Subcutaneous abdominal adipose tissue (tissue), 5 donors: ENCODE measurements at regions not wholly inside any gene's neighbourhood (a gene's known extent, or its start where the extent isn't known, plus 50 kb on each side); places are given as distances from the start of the nearest gene placed in this dataset.
"Not testable (repeated sequence)": the region's sequence is repeated elsewhere in the genome, so short reads cannot be mapped to it uniquely, and the experiment has no call there.

ENCODE experiments used
- H3K27ac ChIP-seq: one replicate; pipeline ENCODE4 v1.7.0; 2013; ENCODE audit warnings: low read depth, mild to moderate bottlenecking, inconsistent platforms, low read length, moderate library complexity
- H3K27me3 ChIP-seq, 5 donors: one replicate each; pipeline ENCODE4 v1.7.0; 2013; ENCODE audit warnings: low read length in 5 of 5, inconsistent platforms in 1 of 5; ENCODE audit not compliant: control insufficient read depth in 5 of 5, insufficient read depth in 4 of 5
- H3K36me3 ChIP-seq, 5 donors: one replicate each; pipeline ENCODE4 v1.7.0; 2013; ENCODE audit warnings: low read length in 5 of 5; ENCODE audit not compliant: control insufficient read depth in 5 of 5, insufficient read depth in 5 of 5
- H3K4me1 ChIP-seq, 5 donors: one replicate each; pipeline ENCODE4 v1.7.0; 2013; ENCODE audit warnings: low read length in 5 of 5, mild to moderate bottlenecking in 3 of 5, moderate library complexity in 1 of 5; ENCODE audit not compliant: control insufficient read depth in 5 of 5, insufficient read depth in 5 of 5
- H3K4me3 ChIP-seq, 5 donors: one replicate each; pipeline ENCODE4 v1.7.0; 2013; ENCODE audit warnings: low read length in 5 of 5, low read depth in 1 of 5
- H3K9ac ChIP-seq, 5 donors: one replicate each; pipeline ENCODE4 v1.7.0; 2013; ENCODE audit warnings: low read length in 5 of 5, mild to moderate bottlenecking in 4 of 5, moderate library complexity in 3 of 5
- H3K9me3 ChIP-seq, 5 donors: one replicate each; pipeline ENCODE4 v1.7.0; 2013; ENCODE audit warnings: low read length in 5 of 5; ENCODE audit not compliant: control insufficient read depth in 5 of 5
- donor health status: healthy.
- donor health status: healthy.
- donor health status: healthy.
- donor health status: healthy.
- donor health status: healthy.

GRCh38 chr22:35483730-35484129 lies 56.9 kb upstream of the RASD2 start:
- Histone ChIP-seq H3K27me3 (peaks cover 0 to 12% (median 4%) of the 10 kb centered on the region in 5 donors), H3K4me1 (peaks cover 2 to 16% (median 14%) of the 10 kb centered on the region in 5 donors), H3K27ac (no peak overlapping the region), H3K4me3 (no peak overlapping the region), H3K9ac (no peak overlapping the region), H3K9me3 (peaks cover 0 to 4% (median 0%) of the 10 kb centered on the region in 5 donors), H3K36me3 (no peaks in the 10 kb centered on the region)

- Histone ChIP-seq H3K27ac (no peak overlapping the region), H3K4me3 (no peak overlapping the region), H3K9ac (no peak overlapping the region), H3K36me3 (no peaks in the 10 kb centered on the region), H3K27me3 (peaks cover 4 to 19% (median 6%) of the 10 kb centered on the region in 5 donors), H3K4me1 (peaks cover 2 to 14% (median 12%) of the 10 kb centered on the region in 5 donors), H3K9me3 (peaks cover 0 to 4% (median 0%) of the 10 kb centered on the region in 5 donors)
Observed at GRCh38 chr22:35484651-35485556, 55.7 kb upstream of the RASD2 start.

GRCh38 chr22:35486116-35486631 lies 54.5 kb upstream of the RASD2 start:
- H3K27me3 ChIP-seq, result peaks cover 3 to 19% (median 4%) of the 10 kb centered on the region in 5 donors
- no peak overlapping the region for H3K27ac ChIP-seq
- H3K36me3 ChIP-seq, result no peaks in the 10 kb centered on the region
- peaks cover 0 to 4% (median 0%) of the 10 kb centered on the region in 5 donors for H3K9me3 ChIP-seq
- peaks cover 0 to 2% (median 2%) of the 10 kb centered on the region in 5 donors for H3K4me1 ChIP-seq
- no peak overlapping the region for H3K9ac ChIP-seq
- no peak overlapping the region for H3K4me3 ChIP-seq

- H3K36me3 ChIP-seq, H3K4me3 ChIP-seq, H3K9me3 ChIP-seq, H3K27ac ChIP-seq, H3K9ac ChIP-seq, H3K4me1 ChIP-seq: not testable (repeated sequence)
- peaks cover 3 to 22% (median 4%) of the 10 kb centered on the region in 5 donors for H3K27me3 ChIP-seq
Observed at GRCh38 chr22:35487623-35488022, 53.0 kb upstream of the RASD2 start.

- H3K27ac ChIP-seq, result no peak overlapping the region
- no peaks in the 10 kb centered on the region for H3K9me3 ChIP-seq
- peaks cover 4 to 22% (median 4%) of the 10 kb centered on the region in 5 donors for H3K27me3 ChIP-seq
- no peaks in the 10 kb centered on the region for H3K36me3 ChIP-seq
- no peak overlapping the region for H3K9ac ChIP-seq
- no peak overlapping the region for H3K4me3 ChIP-seq
- H3K4me1 ChIP-seq, result no peaks in the 10 kb centered on the region
Observed at GRCh38 chr22:35488513-35488912, 52.1 kb upstream of the RASD2 start.

- H3K27me3 ChIP-seq, result peaks cover 0 to 22% (median 10%) of the 10 kb centered on the region in 5 donors
- H3K9ac ChIP-seq, result no peak overlapping the region
- no peaks in the 10 kb centered on the region for H3K4me1 ChIP-seq
- no peaks in the 10 kb centered on the region for H3K36me3 ChIP-seq
- H3K27ac ChIP-seq, result no peak overlapping the region
- no peaks in the 10 kb centered on the region for H3K9me3 ChIP-seq
- no peak overlapping the region for H3K4me3 ChIP-seq
Observed at GRCh38 chr22:35489239-35489638, 51.4 kb upstream of the RASD2 start.
